Heart right ventricle (tissue), 16 donors: ENCODE measurements at regions not wholly inside any gene's neighbourhood (a gene's known extent, or its start where the extent isn't known, plus 50 kb on each side); places are given as distances from the start of the nearest gene placed in this dataset.

Experiments used
- ATAC-seq, 8 donors: fragments of 200-7000 bp; cut with Tn5 transposase; one replicate each; pipeline ENCODE4 v1.9.1; 2020; ENCODE audit warnings: mild to moderate bottlenecking in 8 of 8, moderate library complexity in 8 of 8, moderate number of reproducible peaks in 1 of 8
- DNase-seq, 2 donors: peaks; one replicate each; pipeline ENCODE4 v3.0.0-alpha.2; 2020
- H3K27ac ChIP-seq, 10 donors: fragments of 200-600 bp; sonication (generic) in 2 of 10; one replicate each; pipeline versions ENCODE4 v1.5.0 to v1.8.0; 2020 to 2022; ENCODE audit warnings: mild to moderate bottlenecking in 3 of 10
- H3K27me3 ChIP-seq, 7 donors: fragments of 200-600 bp; one replicate each; pipeline ENCODE4 v1.8.0; 2021 to 2022; ENCODE audit warnings: mild to moderate bottlenecking in 2 of 7
- H3K36me3 ChIP-seq, 9 donors: fragments of 200-600 bp; sonication (generic) in 1 of 9; one replicate each; pipeline versions ENCODE4 v1.5.0 to v1.8.0; 2020 to 2022; ENCODE audit warnings: mild to moderate bottlenecking in 2 of 9
- H3K4me1 ChIP-seq, 9 donors: fragments of 200-600 bp; sonication (generic) in 1 of 9; one replicate each; pipeline versions ENCODE4 v1.5.0 to v1.8.0; 2020 to 2022; ENCODE audit warnings: mild to moderate bottlenecking in 4 of 9
- H3K4me3 ChIP-seq, 10 donors: fragments of 200-600 bp; sonication (generic) in 2 of 10; one replicate each; pipeline versions ENCODE4 v1.5.0 to v1.8.0; 2020 to 2022; ENCODE audit warnings: mild to moderate bottlenecking in 7 of 10, moderate library complexity in 2 of 10
- H3K9me3 ChIP-seq, 11 donors: fragments of 200-600 bp in 10 of 11; sonication (generic) in 2 of 11; one replicate each; pipeline versions ENCODE4 v1.5.0 to v1.8.0; 2013 to 2022; ENCODE audit warnings: mild to moderate bottlenecking in 2 of 11, control low read depth in 1 of 11, moderate library complexity in 1 of 11
- CTCF ChIP-seq, 9 donors: fragments of 200-600 bp; sonication (generic) in 2 of 9; IDR thresholded peaks; one replicate each; pipeline versions ENCODE4 v1.5.0 to v1.8.0; 2021 to 2022; ENCODE audit warnings: antibody characterized with exemption in 9 of 9, mild to moderate bottlenecking in 5 of 9, moderate library complexity in 1 of 9
- WGBS, 2 donors: extraction: QIAGEN DNeasy Blood & Tissue Kit; methylation state at CpG; one replicate each; pipeline ENCODE4 v1.1.7; 2013; ENCODE audit warnings: inconsistent platforms in 1 of 2; 5-methylcytosine and 5-hydroxymethylcytosine counted together
- intact Hi-C, 10 donors: fragments of 100-400 bp; cut with DNase I; formaldehyde crosslinking; loops; one replicate each; pipeline versions ENCODE4 v1.11.1 to v1.14.2; 2022
- donor health status: Arrhythmogenic right ventricular cardiomyopathy.
- donor health status: ischemic (EF 13 %, LVEDD 7.1; RV severe dilation, severe dysfunction).
- donor health status: healthy with polysubstance abuse.
- donor health status: DM: no; HTN: yes; CAD: no.
- donor health status: DM: no; HTN: no; CAD: no.
- donor health status: ischemic (EF 25% LVEDD 6.9; RV normal size, moderate dysfunction).
- donor health status: ischemic (EF 25% LVEDD 5.7; RV mildly dilated, moderate dysfunction).
- donor health status: healthy.
- donor health status: DM: yes; HTN: yes; CAD: no.
- donor health status: Ischemic cardiomyopathy.
- donor health status: ischemic (EF 35%, LVEDD 5.7; RV mildly dilated, moderate dysfunction).
- donor health status: nonischemic (EF 11% LVEDD 7.7; RV severe dilation, severe dysfunction).
- donor health status: DM: yes; HTN: yes; CAD: no.
- donor health status: PGD.
- donor health status: ischemic (EF 29% LVEDD 5.4; RV normal size, mild dysfunction).
- donor health status: nonischemic (EF 23%, LVEDD 6.1; RV moderate dilation, normal function).

GRCh38 chr4:137387924-137388323 lies 144.4 kb downstream of the PCDH18 start:
- DNase-seq, result no peak
- no peak for ATAC-seq
- WGBS, 2 donors, result 43 to 54% methylated on average over 3 of the region's 3 CpGs

GRCh38 chr4:137384476-137384875 lies 147.8 kb downstream of the PCDH18 start:
- no peak overlapping the region for H3K27ac ChIP-seq
- H3K4me3 ChIP-seq, result no peak overlapping the region
- H3K9me3 ChIP-seq, result no peaks in the 10 kb centered on the region
- 43 to 72% methylated on average over 1 of the region's 1 CpG for WGBS, 2 donors
- no peaks in the 10 kb centered on the region for H3K27me3 ChIP-seq
- intact Hi-C loops, result no loop called here
- TF ChIP-seq CTCF (IDR thresholded peaks at IDR 0.05), result no peak
- no peaks in the 10 kb centered on the region for H3K4me1 ChIP-seq
- no peak for DNase-seq
- no peaks in the 10 kb centered on the region for H3K36me3 ChIP-seq
- no peak for ATAC-seq

More at GRCh38 chr4:137387924-137388323, 144.4 kb downstream of the PCDH18 start:
- H3K36me3 ChIP-seq, result no peaks in the 10 kb centered on the region
- no peaks in the 10 kb centered on the region for H3K27me3 ChIP-seq
- peaks cover 0 to 24% (median 0%) of the 10 kb centered on the region in 9 donors for H3K4me1 ChIP-seq
- intact Hi-C loops, result no loop called here
- H3K4me3 ChIP-seq, result no peak overlapping the region
- no peak for TF ChIP-seq CTCF (IDR thresholded peaks at IDR 0.05)
- H3K9me3 ChIP-seq, result no peaks in the 10 kb centered on the region
- no peak overlapping the region for H3K27ac ChIP-seq

GRCh38 chr4:137378821-137379220 lies 153.5 kb downstream of the PCDH18 start:
- Histone ChIP-seq H3K27me3 (no peaks in the 10 kb centered on the region), H3K9me3 (no peaks in the 10 kb centered on the region), H3K36me3 (no peaks in the 10 kb centered on the region), H3K4me1 (peaks cover 0 to 9% (median 0%) of the 10 kb centered on the region in 9 donors), H3K27ac (no peak overlapping the region), H3K4me3 (no peak overlapping the region)
- no peak for ATAC-seq
- no peak for DNase-seq
- intact Hi-C loops, result no loop called here
- TF ChIP-seq CTCF (IDR thresholded peaks at IDR 0.05), result no peak
- WGBS, 2 donors, result 66 to 67% methylated on average over 1 of the region's 1 CpG

GRCh38 chr4:137378393-137378792 lies 153.9 kb downstream of the PCDH18 start:
- ATAC-seq (no peak), DNase-seq (no peak)
- 77 to 82% methylated on average over 3 of the region's 3 CpGs for WGBS, 2 donors
- H3K27ac ChIP-seq, result no peak overlapping the region
- no peaks in the 10 kb centered on the region for H3K9me3 ChIP-seq
- no peaks in the 10 kb centered on the region for H3K36me3 ChIP-seq
- H3K27me3 ChIP-seq, result no peaks in the 10 kb centered on the region
- intact Hi-C loops, result no loop called here
- peaks cover 0 to 9% (median 0%) of the 10 kb centered on the region in 9 donors for H3K4me1 ChIP-seq
- TF ChIP-seq CTCF (IDR thresholded peaks at IDR 0.05), result no peak
- no peak overlapping the region for H3K4me3 ChIP-seq
